Prostate gland (tissue), 2 donors: ENCODE measurements at regions not wholly inside any gene's neighbourhood (a gene's known extent, or its start where the extent isn't known, plus 50 kb on each side); places are given as distances from the start of the nearest gene placed in this dataset.

Source experiments
- POLR2AphosphoS5 ChIP-seq: sonication (generic); formaldehyde crosslinking; IDR thresholded peaks from one replicate; pipeline ENCODE4 v1.6.1; 2017; ENCODE audit warnings: antibody characterized with exemption
- TF ChIP-seq, protein P1 (sequence below), 4 experiments: fragments of 200-600 bp in 2 of 4; fragments of 450-650 bp in 2 of 4; sonication (generic) in 2 of 4; IDR thresholded peaks; 1 replicate in 3 of 4; 2 replicates in 1 of 4; pipeline ENCODE4 v1.5.1; 2016 to 2019; ENCODE audit warnings: antibody characterized with exemption in 4 of 4, mild to moderate bottlenecking in 2 of 4, moderate library complexity in 2 of 4

DNA sequence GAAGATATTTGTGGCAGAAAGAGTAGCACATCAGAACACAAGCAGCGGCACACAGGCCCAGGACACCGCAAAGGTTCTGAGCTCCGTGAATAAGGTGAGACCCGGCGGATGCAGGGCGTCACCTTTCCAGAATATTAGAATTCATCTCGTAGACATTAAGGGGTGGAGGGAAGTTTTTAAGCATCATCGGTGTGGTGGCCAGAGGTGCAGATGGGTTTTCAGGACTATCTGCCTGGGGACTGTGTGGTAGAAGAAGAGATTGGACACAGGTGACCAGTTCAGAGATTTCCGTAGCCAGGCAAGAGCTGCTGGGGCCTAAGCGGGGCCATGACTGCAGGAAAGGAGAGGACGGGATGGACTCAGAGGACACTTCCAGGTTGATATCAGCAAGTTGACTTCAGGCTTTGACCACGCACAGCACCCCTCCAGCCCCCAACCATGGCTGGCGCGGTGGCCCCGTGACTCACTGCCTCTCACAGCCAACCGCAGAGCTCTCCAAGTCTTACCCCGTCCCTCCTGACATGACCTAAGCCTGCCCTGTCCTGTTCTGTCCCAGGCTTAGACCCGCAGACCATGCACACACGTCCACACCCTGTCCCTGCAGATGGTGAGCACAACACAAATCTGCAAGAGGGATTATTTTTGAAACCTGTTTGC, 97.2 kb downstream of the OAT start:
- TF ChIP-seq POLR2AphosphoS5 = no peak
- TF ChIP-seq, protein P1, sequence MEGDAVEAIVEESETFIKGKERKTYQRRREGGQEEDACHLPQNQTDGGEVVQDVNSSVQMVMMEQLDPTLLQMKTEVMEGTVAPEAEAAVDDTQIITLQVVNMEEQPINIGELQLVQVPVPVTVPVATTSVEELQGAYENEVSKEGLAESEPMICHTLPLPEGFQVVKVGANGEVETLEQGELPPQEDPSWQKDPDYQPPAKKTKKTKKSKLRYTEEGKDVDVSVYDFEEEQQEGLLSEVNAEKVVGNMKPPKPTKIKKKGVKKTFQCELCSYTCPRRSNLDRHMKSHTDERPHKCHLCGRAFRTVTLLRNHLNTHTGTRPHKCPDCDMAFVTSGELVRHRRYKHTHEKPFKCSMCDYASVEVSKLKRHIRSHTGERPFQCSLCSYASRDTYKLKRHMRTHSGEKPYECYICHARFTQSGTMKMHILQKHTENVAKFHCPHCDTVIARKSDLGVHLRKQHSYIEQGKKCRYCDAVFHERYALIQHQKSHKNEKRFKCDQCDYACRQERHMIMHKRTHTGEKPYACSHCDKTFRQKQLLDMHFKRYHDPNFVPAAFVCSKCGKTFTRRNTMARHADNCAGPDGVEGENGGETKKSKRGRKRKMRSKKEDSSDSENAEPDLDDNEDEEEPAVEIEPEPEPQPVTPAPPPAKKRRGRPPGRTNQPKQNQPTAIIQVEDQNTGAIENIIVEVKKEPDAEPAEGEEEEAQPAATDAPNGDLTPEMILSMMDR (IDR thresholded peaks at IDR 0.05) = no peak
